ENCODE measurements at regions not wholly inside any gene's neighbourhood (a gene's known extent, or its start where the extent isn't known, plus 50 kb on each side); places are given as distances from the start of the nearest gene placed in this dataset.

DNA sequence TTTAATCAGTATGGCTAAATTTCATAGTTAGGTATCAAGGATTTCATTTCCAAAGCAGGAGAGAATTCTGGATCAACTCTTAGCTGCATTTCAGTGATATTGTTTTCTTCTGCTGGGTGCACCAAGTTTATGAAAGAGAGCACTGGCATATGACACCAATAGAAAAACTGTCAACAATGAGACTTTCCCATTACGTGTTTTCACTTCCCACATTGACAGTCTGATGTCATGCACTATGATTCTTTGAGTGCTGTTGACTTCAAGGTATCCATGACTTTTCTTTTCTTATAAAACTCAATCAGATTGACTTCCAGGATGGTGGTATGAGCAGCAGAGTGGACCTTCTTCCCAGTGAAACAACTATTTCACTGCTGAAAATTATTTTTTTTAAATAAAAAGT is 476.1 kb downstream of the EDEM1 start:
- DNase-seq (ENCODE audit: low read depth, low spot score), result no peak
- peaks cover 20% of the 10 kb centered on the region for H3K9me3 Mint-ChIP-seq

DNA sequence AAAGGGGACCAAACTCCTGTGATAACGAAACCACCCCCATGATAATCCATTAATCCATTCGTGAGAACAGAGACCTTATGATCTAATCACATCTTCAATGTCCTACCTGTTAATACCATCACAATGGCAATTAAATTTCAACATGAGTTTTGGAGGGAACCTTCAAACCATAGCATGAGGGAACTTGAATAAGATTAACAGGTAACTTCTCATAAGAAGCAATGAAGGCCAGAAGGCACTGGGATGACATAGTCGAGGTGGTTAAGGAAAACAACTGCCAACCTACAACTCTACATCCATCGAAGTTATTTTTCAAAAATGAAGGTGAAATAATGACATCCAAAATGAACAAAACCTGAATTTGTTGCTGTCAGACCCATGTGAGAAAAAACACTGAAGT is 478.9 kb downstream of the EDEM1 start:
- H3K4me3 Mint-ChIP-seq, result no peak overlapping the region
- TF ChIP-seq, protein P1, sequence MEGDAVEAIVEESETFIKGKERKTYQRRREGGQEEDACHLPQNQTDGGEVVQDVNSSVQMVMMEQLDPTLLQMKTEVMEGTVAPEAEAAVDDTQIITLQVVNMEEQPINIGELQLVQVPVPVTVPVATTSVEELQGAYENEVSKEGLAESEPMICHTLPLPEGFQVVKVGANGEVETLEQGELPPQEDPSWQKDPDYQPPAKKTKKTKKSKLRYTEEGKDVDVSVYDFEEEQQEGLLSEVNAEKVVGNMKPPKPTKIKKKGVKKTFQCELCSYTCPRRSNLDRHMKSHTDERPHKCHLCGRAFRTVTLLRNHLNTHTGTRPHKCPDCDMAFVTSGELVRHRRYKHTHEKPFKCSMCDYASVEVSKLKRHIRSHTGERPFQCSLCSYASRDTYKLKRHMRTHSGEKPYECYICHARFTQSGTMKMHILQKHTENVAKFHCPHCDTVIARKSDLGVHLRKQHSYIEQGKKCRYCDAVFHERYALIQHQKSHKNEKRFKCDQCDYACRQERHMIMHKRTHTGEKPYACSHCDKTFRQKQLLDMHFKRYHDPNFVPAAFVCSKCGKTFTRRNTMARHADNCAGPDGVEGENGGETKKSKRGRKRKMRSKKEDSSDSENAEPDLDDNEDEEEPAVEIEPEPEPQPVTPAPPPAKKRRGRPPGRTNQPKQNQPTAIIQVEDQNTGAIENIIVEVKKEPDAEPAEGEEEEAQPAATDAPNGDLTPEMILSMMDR (conservative IDR thresholded peaks at IDR 0.05), result no peak
- H3K27ac Mint-ChIP-seq (ENCODE audit: unreplicated experiment), result no peak overlapping the region
- no peak for DNase-seq (ENCODE audit: low read depth, low spot score)
- no peaks in the 10 kb centered on the region for H3K36me3 Mint-ChIP-seq (ENCODE audit: low read depth)
- H3K27me3 Mint-ChIP-seq (ENCODE audit: low read depth), result no peaks in the 10 kb centered on the region
- H3K4me1 Mint-ChIP-seq, result no peaks in the 10 kb centered on the region
- peaks cover 11% of the 10 kb centered on the region for H3K9me3 Mint-ChIP-seq

More for the DNA sequence above, 476.1 kb downstream of the EDEM1 start:
- Mint-ChIP-seq H3K36me3 (ENCODE audit: low read depth) (no peaks in the 10 kb centered on the region), H3K27me3 (ENCODE audit: low read depth) (no peaks in the 10 kb centered on the region), H3K4me3 (no peak overlapping the region), H3K27ac (ENCODE audit: unreplicated experiment) (no peak overlapping the region), H3K4me1 (no peaks in the 10 kb centered on the region)
- TF ChIP-seq, protein P1 (conservative IDR thresholded peaks at IDR 0.05), result no peak

DNA sequence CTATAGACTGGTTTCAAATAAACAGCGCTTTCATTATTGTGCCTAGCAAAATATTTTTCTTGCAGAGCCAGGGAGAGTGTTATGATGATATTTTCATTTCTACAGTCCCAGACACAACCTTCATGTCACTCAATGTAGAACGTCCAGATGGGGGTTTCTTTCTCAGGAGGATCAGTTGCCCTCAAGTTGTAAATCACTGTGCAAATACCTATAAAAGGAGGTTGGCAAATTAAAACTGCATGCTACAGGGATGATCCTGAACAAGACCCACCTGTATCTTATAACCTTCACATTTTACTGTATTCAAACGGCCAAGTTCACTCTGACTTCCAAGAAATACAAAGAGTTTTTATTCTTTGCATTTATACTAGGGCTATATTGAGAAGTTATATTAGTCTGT is 486.0 kb downstream of the EDEM1 start:
- H3K4me1 Mint-ChIP-seq, result no peaks in the 10 kb centered on the region
- no peaks in the 10 kb centered on the region for H3K27me3 Mint-ChIP-seq (ENCODE audit: low read depth)
- DNase-seq (ENCODE audit: low read depth, low spot score), result no peak
- no peak overlapping the region for H3K4me3 Mint-ChIP-seq
- H3K9me3 Mint-ChIP-seq, result no peaks in the 10 kb centered on the region
- no peaks in the 10 kb centered on the region for H3K36me3 Mint-ChIP-seq (ENCODE audit: low read depth)
- TF ChIP-seq, protein P1 (conservative IDR thresholded peaks at IDR 0.05), result no peak
- no peak overlapping the region for H3K27ac Mint-ChIP-seq (ENCODE audit: unreplicated experiment)

DNA sequence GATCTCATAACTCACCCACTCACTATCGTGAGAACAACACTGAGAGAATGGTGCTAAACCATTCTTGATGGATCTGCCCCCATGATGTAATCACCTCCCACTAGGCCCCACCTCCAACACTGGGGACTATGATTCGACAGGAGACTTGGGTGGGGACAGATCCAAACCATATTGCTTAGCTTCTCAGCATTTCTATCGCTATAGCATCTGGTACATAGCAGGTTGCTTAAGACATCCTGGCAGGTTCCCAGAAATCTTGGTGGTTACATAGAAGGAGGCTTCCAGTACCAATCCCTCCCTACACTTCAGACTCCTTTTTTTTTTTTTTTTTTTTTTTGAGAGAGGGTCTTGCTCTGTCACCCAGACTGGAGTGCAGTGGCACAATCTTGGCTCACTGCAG is 487.8 kb downstream of the EDEM1 start:
- TF ChIP-seq, protein P1 (conservative IDR thresholded peaks at IDR 0.05), result no peak
- Mint-ChIP-seq H3K9me3 (peaks cover 6% of the 10 kb centered on the region), H3K4me3 (no peak overlapping the region), H3K27me3 (ENCODE audit: low read depth) (no peaks in the 10 kb centered on the region), H3K27ac (ENCODE audit: unreplicated experiment) (no peak overlapping the region), H3K4me1 (no peaks in the 10 kb centered on the region), H3K36me3 (ENCODE audit: low read depth) (no peaks in the 10 kb centered on the region)
- DNase-seq (ENCODE audit: low read depth, low spot score), result no peak

DNA sequence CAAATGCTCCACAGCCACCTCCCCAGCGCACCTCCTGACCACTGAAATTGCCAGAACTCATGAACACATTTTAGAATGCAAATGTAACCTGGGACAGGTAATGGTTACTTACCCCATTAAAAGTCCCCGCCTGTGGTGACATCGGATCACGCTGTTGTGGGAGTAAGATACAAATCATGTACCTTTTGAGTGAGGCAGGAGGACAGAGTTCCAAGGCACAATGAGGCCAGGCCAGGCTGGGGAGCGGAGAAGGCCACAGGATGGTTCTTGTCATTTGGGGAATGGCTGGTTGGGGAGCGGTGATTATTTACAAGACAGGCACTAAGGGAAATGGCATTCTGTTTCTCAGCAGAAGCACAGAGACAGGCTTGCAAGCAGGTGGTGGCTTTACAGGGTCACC is 490.0 kb downstream of the EDEM1 start:
- TF ChIP-seq, protein P1 (conservative IDR thresholded peaks at IDR 0.05), result no peak
- peaks cover 8% of the 10 kb centered on the region for H3K4me1 Mint-ChIP-seq
- H3K27me3 Mint-ChIP-seq (ENCODE audit: low read depth), result no peaks in the 10 kb centered on the region
- H3K36me3 Mint-ChIP-seq (ENCODE audit: low read depth), result no peaks in the 10 kb centered on the region
- no peak overlapping the region for H3K27ac Mint-ChIP-seq (ENCODE audit: unreplicated experiment)
- no peak overlapping the region for H3K4me3 Mint-ChIP-seq
- no peak for DNase-seq (ENCODE audit: low read depth, low spot score)
- H3K9me3 Mint-ChIP-seq, result peaks cover 6% of the 10 kb centered on the region

DNA sequence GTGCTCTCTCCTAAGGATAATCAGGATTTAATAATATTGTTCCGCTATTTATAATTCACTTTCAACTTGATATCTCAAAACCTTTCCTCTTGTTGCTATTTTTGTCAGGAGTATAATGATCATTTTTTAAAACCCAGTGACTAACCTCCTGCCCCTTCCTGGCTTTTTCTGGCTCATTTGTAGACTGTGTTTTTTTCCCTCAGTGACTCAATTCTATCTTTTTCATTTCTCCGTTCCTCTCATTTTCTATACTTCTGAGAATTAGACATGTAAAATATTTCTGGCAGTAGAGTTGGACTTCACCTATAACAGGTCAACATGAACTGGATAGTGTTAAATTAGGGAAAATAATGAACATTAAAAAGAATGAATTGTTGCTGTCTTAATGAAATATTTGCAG is 490.7 kb downstream of the EDEM1 start:
- DNase-seq (ENCODE audit: low read depth, low spot score), result no peak
- Mint-ChIP-seq H3K27ac (ENCODE audit: unreplicated experiment) (no peak overlapping the region), H3K4me3 (no peak overlapping the region), H3K36me3 (ENCODE audit: low read depth) (no peaks in the 10 kb centered on the region), H3K27me3 (ENCODE audit: low read depth) (no peaks in the 10 kb centered on the region), H3K9me3 (peaks cover 6% of the 10 kb centered on the region), H3K4me1 (peaks cover 8% of the 10 kb centered on the region)
- TF ChIP-seq, protein P1 (conservative IDR thresholded peaks at IDR 0.05), result no peak

Data from neural crest cell (in vitro differentiated cells).